ENCODE measurements at regions not wholly inside any gene's neighbourhood (a gene's known extent, or its start where the extent isn't known, plus 50 kb on each side); places are given as distances from the start of the nearest gene placed in this dataset.

- H3K9me3 ChIP-seq (replicated peaks in 1 of 2; ENCODE audit: control insufficient read depth in 2 of 2, insufficient read depth in 1 of 2, low read depth in 1 of 2, low read length in 2 of 2) = no peaks in the 10 kb centered on the region
- no peak overlapping the region for H4K8ac ChIP-seq (ENCODE audit: low read depth, low read length)
- H2BK5ac ChIP-seq (ENCODE audit: low read length) = no peak overlapping the region
- no peak overlapping the region for H2BK12ac ChIP-seq (ENCODE audit: low read length)
- H2BK120ac ChIP-seq (ENCODE audit: low read depth, low read length) = no peak overlapping the region
- no peaks in the 10 kb centered on the region for H3K36me3 ChIP-seq (replicated peaks in 1 of 2; ENCODE audit: control insufficient read depth in 2 of 2, insufficient read depth in 2 of 2, low read length in 2 of 2)
- no peak overlapping the region for H2AK5ac ChIP-seq (ENCODE audit: low read depth, low read length)
- H3K4me2 ChIP-seq (ENCODE audit: insufficient read depth, low read length, poor library complexity, severe bottlenecking) = no peak overlapping the region
- H3K4ac ChIP-seq (ENCODE audit: low read length) = no peak overlapping the region
- H2AFZ ChIP-seq (ENCODE audit: low read length) = peak overlapping the region; percentile 36
- H3K27me3 ChIP-seq (ENCODE audit: control insufficient read depth in 3 of 3, insufficient read depth in 3 of 3, low read depth in 1 of 3, low read length in 3 of 3) = no peaks in the 10 kb centered on the region
- WGBS, 2 donors (ENCODE audit: extremely low coverage in 2 of 2, insufficient read length in 2 of 2, insufficient replicate concordance in 1 of 2) = no CpG with 5 or more reads among the region's 2 CpGs
- no peak for DNase-seq (ENCODE audit: low spot score)
- H3K27ac ChIP-seq (replicated peaks; ENCODE audit: low read length) = no peak overlapping the region
- no peak overlapping the region for H3K14ac ChIP-seq (ENCODE audit: low read length)
- H3K79me1 ChIP-seq (ENCODE audit: low read depth, low read length) = no peaks in the 10 kb centered on the region
- no peak overlapping the region for H2BK15ac ChIP-seq (ENCODE audit: low read length)
- no peak overlapping the region for H3K18ac ChIP-seq (ENCODE audit: low read length)
- no peak overlapping the region for H4K91ac ChIP-seq (ENCODE audit: low read depth, low read length, poor library complexity)
- H3K4me1 ChIP-seq (ENCODE audit: control insufficient read depth in 2 of 2, insufficient read depth in 1 of 2, low read depth in 1 of 2, low read length in 2 of 2) = peaks cover 4 to 5% of the 10 kb centered on the region in 2 donors
- no peak overlapping the region for H3K9ac ChIP-seq (ENCODE audit: low read depth, low read length, poor library complexity)
- no peak overlapping the region for H3K4me3 ChIP-seq (ENCODE audit: low read length in 2 of 2)
- H3K23ac ChIP-seq (ENCODE audit: low read depth, low read length, poor library complexity) = no peak overlapping the region
Observed at GRCh38 chr12:88932457-88932856, 352.2 kb upstream of the KITLG start.

GRCh38 chr12:88931598-88931997 lies 351.3 kb upstream of the KITLG start:
- no peak overlapping the region for H3K9ac ChIP-seq (ENCODE audit: low read depth, low read length, poor library complexity)
- no peak overlapping the region for H3K27ac ChIP-seq (replicated peaks; ENCODE audit: low read length)
- no peaks in the 10 kb centered on the region for H3K79me1 ChIP-seq (ENCODE audit: low read depth, low read length)
- H4K8ac ChIP-seq (ENCODE audit: low read depth, low read length) = no peak overlapping the region
- H3K4me3 ChIP-seq (ENCODE audit: low read length in 2 of 2) = no peak overlapping the region
- H2BK12ac ChIP-seq (ENCODE audit: low read length) = no peak overlapping the region
- no CpG with 5 or more reads among the region's 3 CpGs for WGBS, 2 donors (ENCODE audit: extremely low coverage in 2 of 2, insufficient read length in 2 of 2, insufficient replicate concordance in 1 of 2)
- no peak overlapping the region for H3K18ac ChIP-seq (ENCODE audit: low read length)
- H2BK15ac ChIP-seq (ENCODE audit: low read length) = no peak overlapping the region
- no peaks in the 10 kb centered on the region for H3K9me3 ChIP-seq (replicated peaks in 1 of 2; ENCODE audit: control insufficient read depth in 2 of 2, insufficient read depth in 1 of 2, low read depth in 1 of 2, low read length in 2 of 2)
- no peak overlapping the region for H3K23ac ChIP-seq (ENCODE audit: low read depth, low read length, poor library complexity)
- no peak for DNase-seq (ENCODE audit: low spot score)
- H3K27me3 ChIP-seq (ENCODE audit: control insufficient read depth in 3 of 3, insufficient read depth in 3 of 3, low read depth in 1 of 3, low read length in 3 of 3) = no peaks in the 10 kb centered on the region
- H3K14ac ChIP-seq (ENCODE audit: low read length) = no peak overlapping the region
- H2BK120ac ChIP-seq (ENCODE audit: low read depth, low read length) = no peak overlapping the region
- no peak overlapping the region for H2AK5ac ChIP-seq (ENCODE audit: low read depth, low read length)
- H3K4me2 ChIP-seq (ENCODE audit: insufficient read depth, low read length, poor library complexity, severe bottlenecking) = no peak overlapping the region
- no peak overlapping the region for H2AFZ ChIP-seq (ENCODE audit: low read length)
- H3K36me3 ChIP-seq (replicated peaks in 1 of 2; ENCODE audit: control insufficient read depth in 2 of 2, insufficient read depth in 2 of 2, low read length in 2 of 2) = no peaks in the 10 kb centered on the region
- no peak overlapping the region for H3K4ac ChIP-seq (ENCODE audit: low read length)
- peaks cover 4 to 5% of the 10 kb centered on the region in 2 donors for H3K4me1 ChIP-seq (ENCODE audit: control insufficient read depth in 2 of 2, insufficient read depth in 1 of 2, low read depth in 1 of 2, low read length in 2 of 2)
- H4K91ac ChIP-seq (ENCODE audit: low read depth, low read length, poor library complexity) = no peak overlapping the region
- no peak overlapping the region for H2BK5ac ChIP-seq (ENCODE audit: low read length)

GRCh38 chr12:88925454-88925853 lies 345.2 kb upstream of the KITLG start:
- Histone ChIP-seq H3K9ac (ENCODE audit: low read depth, low read length, poor library complexity) (no peak overlapping the region), H2AK5ac (ENCODE audit: low read depth, low read length) (no peak overlapping the region), H3K36me3 (replicated peaks in 1 of 2; ENCODE audit: control insufficient read depth in 2 of 2, insufficient read depth in 2 of 2, low read length in 2 of 2) (no peaks in the 10 kb centered on the region), H3K14ac (ENCODE audit: low read length) (no peak overlapping the region), H2AFZ (ENCODE audit: low read length) (no peak overlapping the region), H3K4me2 (ENCODE audit: insufficient read depth, low read length, poor library complexity, severe bottlenecking) (no peak overlapping the region), H3K79me1 (ENCODE audit: low read depth, low read length) (no peaks in the 10 kb centered on the region), H2BK15ac (ENCODE audit: low read length) (no peak overlapping the region), H3K27ac (replicated peaks; ENCODE audit: low read length) (no peak overlapping the region), H3K23ac (ENCODE audit: low read depth, low read length, poor library complexity) (no peak overlapping the region), H3K4me1 (ENCODE audit: control insufficient read depth in 2 of 2, insufficient read depth in 1 of 2, low read depth in 1 of 2, low read length in 2 of 2) (peaks cover 0 to 3% of the 10 kb centered on the region in 2 donors), H2BK12ac (ENCODE audit: low read length) (no peak overlapping the region), H4K8ac (ENCODE audit: low read depth, low read length) (no peak overlapping the region), H3K18ac (ENCODE audit: low read length) (no peak overlapping the region), H4K91ac (ENCODE audit: low read depth, low read length, poor library complexity) (no peak overlapping the region), H3K4me3 (ENCODE audit: low read length in 2 of 2) (no peak overlapping the region), H3K27me3 (ENCODE audit: control insufficient read depth in 3 of 3, insufficient read depth in 3 of 3, low read depth in 1 of 3, low read length in 3 of 3) (no peaks in the 10 kb centered on the region), H3K4ac (ENCODE audit: low read length) (no peak overlapping the region), H3K9me3 (replicated peaks in 1 of 2; ENCODE audit: control insufficient read depth in 2 of 2, insufficient read depth in 1 of 2, low read depth in 1 of 2, low read length in 2 of 2) (no peaks in the 10 kb centered on the region), H2BK120ac (ENCODE audit: low read depth, low read length) (no peak overlapping the region), H2BK5ac (ENCODE audit: low read length) (no peak overlapping the region)
- DNase-seq (ENCODE audit: low spot score) = no peak

- Histone ChIP-seq H3K4me1 (ENCODE audit: control insufficient read depth in 2 of 2, insufficient read depth in 1 of 2, low read depth in 1 of 2, low read length in 2 of 2) (peaks cover 0 to 3% of the 10 kb centered on the region in 2 donors), H3K9me3 (replicated peaks in 1 of 2; ENCODE audit: control insufficient read depth in 2 of 2, insufficient read depth in 1 of 2, low read depth in 1 of 2, low read length in 2 of 2) (no peaks in the 10 kb centered on the region), H3K4ac (ENCODE audit: low read length) (no peak overlapping the region), H4K91ac (ENCODE audit: low read depth, low read length, poor library complexity) (no peak overlapping the region), H3K4me2 (ENCODE audit: insufficient read depth, low read length, poor library complexity, severe bottlenecking) (no peak overlapping the region), H2BK15ac (ENCODE audit: low read length) (no peak overlapping the region), H2BK5ac (ENCODE audit: low read length) (no peak overlapping the region), H3K23ac (ENCODE audit: low read depth, low read length, poor library complexity) (no peak overlapping the region), H3K36me3 (replicated peaks in 1 of 2; ENCODE audit: control insufficient read depth in 2 of 2, insufficient read depth in 2 of 2, low read length in 2 of 2) (no peaks in the 10 kb centered on the region), H3K9ac (ENCODE audit: low read depth, low read length, poor library complexity) (no peak overlapping the region), H3K14ac (ENCODE audit: low read length) (no peak overlapping the region), H3K4me3 (ENCODE audit: low read length in 2 of 2) (no peak overlapping the region), H4K8ac (ENCODE audit: low read depth, low read length) (no peak overlapping the region), H3K79me1 (ENCODE audit: low read depth, low read length) (no peaks in the 10 kb centered on the region), H3K27ac (replicated peaks; ENCODE audit: low read length) (no peak overlapping the region), H3K18ac (ENCODE audit: low read length) (no peak overlapping the region), H3K27me3 (ENCODE audit: control insufficient read depth in 3 of 3, insufficient read depth in 3 of 3, low read depth in 1 of 3, low read length in 3 of 3) (no peaks in the 10 kb centered on the region), H2AFZ (ENCODE audit: low read length) (no peak overlapping the region), H2BK12ac (ENCODE audit: low read length) (no peak overlapping the region), H2AK5ac (ENCODE audit: low read depth, low read length) (no peak overlapping the region), H2BK120ac (ENCODE audit: low read depth, low read length) (no peak overlapping the region)
- no CpG with 5 or more reads among the region's 4 CpGs for WGBS, 2 donors (ENCODE audit: extremely low coverage in 2 of 2, insufficient read length in 2 of 2, insufficient replicate concordance in 1 of 2)
- no peak for DNase-seq (ENCODE audit: low spot score)
Observed at GRCh38 chr12:88924162-88924561, 343.9 kb upstream of the KITLG start.

Measured in neuronal stem cell (in vitro differentiated cells).